ENCODE measurements at regions not wholly inside any gene's neighbourhood (a gene's known extent, or its start where the extent isn't known, plus 50 kb on each side); places are given as distances from the start of the nearest gene placed in this dataset.

GRCh38 chr5:174834081-174834480 is 109.7 kb downstream of the MSX2 start:
- 69 to 77% (median 71%) methylated on average over 5 of the region's 5 CpGs for WGBS, 5 donors
- no peak for TF ChIP-seq CTCF (IDR thresholded peaks at IDR 0.05)
- no peak for TF ChIP-seq EP300 (IDR thresholded peaks at IDR 0.05)
- TF ChIP-seq POLR2A (IDR thresholded peaks at IDR 0.05): no peak
- no peak for TF ChIP-seq POLR2AphosphoS5 (IDR thresholded peaks at IDR 0.05)
- H3K4me1 ChIP-seq: no peaks in the 10 kb centered on the region
- no peak overlapping the region for H3K27ac ChIP-seq
- no peaks in the 10 kb centered on the region for H3K9me3 ChIP-seq
- no peak for DNase-seq
- no peaks in the 10 kb centered on the region for H3K27me3 ChIP-seq
- H3K4me3 ChIP-seq: no peak overlapping the region
- intact Hi-C loops (cut with DNase I; ENCODE audit: low total_unique reads): no loop called here
- H3K36me3 ChIP-seq: no peaks in the 10 kb centered on the region

- Histone ChIP-seq H3K4me1 (no peaks in the 10 kb centered on the region), H3K27me3 (no peaks in the 10 kb centered on the region), H3K9me3 (no peaks in the 10 kb centered on the region), H3K27ac (no peak overlapping the region), H3K36me3 (no peaks in the 10 kb centered on the region), H3K4me3 (no peak overlapping the region)
- TF ChIP-seq CTCF (IDR thresholded peaks at IDR 0.05) (no peak), POLR2AphosphoS5 (IDR thresholded peaks at IDR 0.05) (no peak), EP300 (IDR thresholded peaks at IDR 0.05) (no peak), POLR2A (IDR thresholded peaks at IDR 0.05) (no peak)
- DNase-seq: no peak
- intact Hi-C loops (cut with DNase I; ENCODE audit: low total_unique reads): no loop called here
- WGBS, 5 donors: 64 to 72% (median 67%) methylated on average over 2 of the region's 2 CpGs
These were observed 108.4 kb downstream of the MSX2 start for GRCh38 chr5:174832811-174833210.

GRCh38 chr5:174832025-174832424 is 107.6 kb downstream of the MSX2 start:
- no peaks in the 10 kb centered on the region for H3K36me3 ChIP-seq
- TF ChIP-seq POLR2AphosphoS5 (IDR thresholded peaks at IDR 0.05): no peak
- TF ChIP-seq EP300 (IDR thresholded peaks at IDR 0.05): no peak
- TF ChIP-seq CTCF (IDR thresholded peaks at IDR 0.05): no peak
- TF ChIP-seq POLR2A (IDR thresholded peaks at IDR 0.05): no peak
- no peak overlapping the region for H3K4me3 ChIP-seq
- H3K27me3 ChIP-seq: no peaks in the 10 kb centered on the region
- DNase-seq: no peak
- no peaks in the 10 kb centered on the region for H3K4me1 ChIP-seq
- no peaks in the 10 kb centered on the region for H3K9me3 ChIP-seq
- WGBS, 5 donors: 33 to 52% (median 45%) methylated on average over 3 of the region's 3 CpGs
- no peak overlapping the region for H3K27ac ChIP-seq
- intact Hi-C loops (cut with DNase I; ENCODE audit: low total_unique reads): no loop called here

GRCh38 chr5:174831031-174831660 is 106.8 kb downstream of the MSX2 start:
- H3K4me1 ChIP-seq: no peaks in the 10 kb centered on the region
- H3K27ac ChIP-seq: no peak overlapping the region
- TF ChIP-seq POLR2A (IDR thresholded peaks at IDR 0.05) (no peak), EP300 (IDR thresholded peaks at IDR 0.05) (no peak)
- no peaks in the 10 kb centered on the region for H3K27me3 ChIP-seq
- intact Hi-C loops (cut with DNase I; ENCODE audit: low total_unique reads): no loop called here
- H3K9me3 ChIP-seq: no peaks in the 10 kb centered on the region
- 53 to 74% (median 60%) methylated on average over 2 of the region's 2 CpGs for WGBS, 5 donors
- H3K36me3 ChIP-seq: no peaks in the 10 kb centered on the region
- no peak overlapping the region for H3K4me3 ChIP-seq
- no peak for DNase-seq

- DNase-seq: no peak
- 60 to 73% (median 68%) methylated on average over 5 of the region's 5 CpGs for WGBS, 5 donors
- no peaks in the 10 kb centered on the region for H3K27me3 ChIP-seq
- H3K4me1 ChIP-seq: no peaks in the 10 kb centered on the region
- no peaks in the 10 kb centered on the region for H3K9me3 ChIP-seq
- H3K36me3 ChIP-seq: no peaks in the 10 kb centered on the region
- intact Hi-C loops (cut with DNase I; ENCODE audit: low total_unique reads): no loop called here
- TF ChIP-seq CTCF (IDR thresholded peaks at IDR 0.05) (no peak), POLR2A (IDR thresholded peaks at IDR 0.05) (no peak), POLR2AphosphoS5 (IDR thresholded peaks at IDR 0.05) (no peak), EP300 (IDR thresholded peaks at IDR 0.05) (no peak)
- no peak overlapping the region for H3K4me3 ChIP-seq
- H3K27ac ChIP-seq: no peak overlapping the region
These were observed 105.1 kb downstream of the MSX2 start for GRCh38 chr5:174829511-174829864.
